HG02759 (cell line): ENCODE measurements at regions not wholly inside any gene's neighbourhood (a gene's known extent, or its start where the extent isn't known, plus 50 kb on each side); places are given as distances from the start of the nearest gene placed in this dataset.
"Not testable (repeated sequence)": the region's sequence is repeated elsewhere in the genome, so short reads cannot be mapped to it uniquely, and the experiment has no call there.

Source experiments
- ATAC-seq: cut with Tn5 transposase; IDR thresholded peaks from one replicate; pipeline ENCODE4 v1.9.1; 2021; ENCODE audit warnings: mild to moderate bottlenecking, moderate library complexity; ENCODE audit not compliant: unreplicated experiment

GRCh38 chr3:40745381-40746106, 220.8 kb downstream of the ZNF621 start:
- no peak for ATAC-seq

DNA sequence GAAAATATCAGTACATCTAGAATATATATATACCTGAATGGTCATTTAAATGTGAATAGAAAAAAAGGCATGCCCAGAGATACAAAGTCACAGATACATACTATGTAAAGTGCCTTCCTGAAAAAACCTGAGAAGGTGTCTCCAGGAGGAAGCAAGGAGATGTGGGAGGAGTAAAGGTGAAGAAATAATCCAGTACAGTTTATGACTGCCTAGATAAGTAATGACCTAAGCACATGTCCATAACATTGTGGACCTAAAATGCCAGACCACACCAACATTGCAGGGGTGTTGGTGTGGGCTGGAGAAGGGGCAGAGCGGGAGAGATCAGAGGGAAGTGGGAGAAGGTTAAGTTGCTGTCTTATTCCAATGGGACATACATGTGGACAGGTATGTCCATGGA, 226.9 kb downstream of the ZNF621 start:
- no peak for ATAC-seq

DNA sequence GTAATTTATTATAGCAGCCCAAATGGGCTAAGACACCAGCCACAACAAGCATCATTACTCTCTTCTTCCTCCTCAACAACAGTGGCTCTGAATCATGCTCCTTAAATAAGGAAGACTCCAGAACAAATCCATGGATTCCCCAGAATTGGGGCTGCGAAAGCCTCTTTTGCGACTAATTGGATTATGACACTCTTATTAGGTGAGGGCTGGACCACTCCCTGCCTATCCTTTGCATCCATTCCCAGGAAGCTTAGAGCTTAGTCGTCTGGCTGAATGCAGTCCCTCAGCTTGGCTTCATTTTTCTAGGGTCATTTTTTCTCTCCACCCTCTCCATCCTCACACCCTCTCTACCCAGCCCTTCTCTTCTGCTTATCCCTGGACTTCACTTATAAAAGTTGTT, 227.7 kb downstream of the ZNF621 start:
- ATAC-seq, result no peak

- no peak for ATAC-seq
These were observed 228.6 kb downstream of the ZNF621 start for GRCh38 chr3:40753291-40753770.

GRCh38 chr3:40753951-40754350, 229.2 kb downstream of the ZNF621 start:
- no peak for ATAC-seq

DNA sequence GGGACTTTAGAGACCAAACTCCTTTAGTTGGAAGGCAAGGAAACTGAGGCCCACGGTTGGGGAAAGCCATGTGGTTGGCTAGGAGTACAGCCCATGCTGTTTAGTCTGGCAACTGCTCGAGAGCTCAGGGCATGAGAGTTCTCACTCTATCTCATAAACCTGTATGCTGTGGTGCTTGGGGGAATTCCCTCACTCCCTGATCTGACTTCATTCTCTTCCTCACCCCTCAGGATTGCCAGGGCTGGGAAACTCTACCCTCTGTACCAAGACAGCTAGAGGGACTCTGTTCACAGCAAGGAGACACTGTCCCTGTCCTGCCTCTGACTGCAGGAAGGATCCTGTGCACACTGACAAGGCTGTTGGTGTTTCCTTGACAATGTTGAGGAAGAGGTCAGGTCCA, 230.2 kb downstream of the ZNF621 start:
- no peak for ATAC-seq

DNA sequence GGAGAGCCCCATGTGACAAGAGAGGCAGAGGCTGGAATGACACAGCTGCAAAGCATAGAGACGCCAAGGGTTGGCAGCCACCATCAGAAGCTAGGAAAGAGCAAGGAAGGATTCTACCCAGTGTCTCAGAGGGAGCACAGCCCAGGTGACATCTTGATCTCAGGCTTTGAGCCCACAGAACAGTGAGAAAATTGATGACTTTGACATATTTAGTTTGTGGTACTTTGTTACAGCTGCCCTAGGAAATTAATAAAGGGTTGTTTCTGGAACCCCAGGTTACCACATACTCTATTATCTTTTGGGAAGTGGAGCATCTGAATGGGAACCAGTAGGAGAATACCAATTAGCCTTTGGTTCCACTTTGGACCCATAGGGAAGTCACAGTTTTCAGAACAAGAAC, 231.7 kb downstream of the ZNF621 start:
- no peak for ATAC-seq

GRCh38 chr3:40762771-40763170, 238.0 kb downstream of the ZNF621 start:
- ATAC-seq, result not testable (repeated sequence)

- no peak for ATAC-seq
These were observed 239.0 kb downstream of the ZNF621 start for GRCh38 chr3:40763807-40764206.

DNA sequence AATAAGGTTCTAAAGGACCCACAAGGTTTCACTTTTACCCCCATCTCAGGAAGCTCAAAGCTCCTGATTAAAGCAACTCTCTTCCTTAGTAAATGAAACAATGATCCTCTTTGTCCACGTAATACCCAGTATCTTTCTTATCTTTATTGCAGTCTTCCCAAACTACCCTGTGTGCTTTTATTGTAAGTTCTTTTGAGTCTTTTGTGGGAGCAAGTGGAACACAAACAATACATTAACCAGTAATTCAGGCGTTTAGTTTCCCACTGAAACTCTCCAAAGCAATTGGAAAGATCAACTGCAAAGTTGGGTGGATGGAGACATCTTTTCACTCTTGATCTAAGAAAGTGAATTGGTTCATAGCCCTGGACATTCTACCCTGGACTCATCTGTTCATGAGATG, 240.0 kb downstream of the ZNF621 start:
- no peak for ATAC-seq

GRCh38 chr3:40765884-40766283, 241.1 kb downstream of the ZNF621 start:
- peak; percentile 86 for ATAC-seq

- ATAC-seq, result peak; percentile 43
These were observed 241.6 kb downstream of the ZNF621 start for GRCh38 chr3:40766396-40766795.

- ATAC-seq, result no peak
These were observed 243.3 kb downstream of the ZNF621 start for GRCh38 chr3:40768046-40768445.

GRCh38 chr3:40768536-40768935, 243.8 kb downstream of the ZNF621 start:
- ATAC-seq, result no peak

- no peak for ATAC-seq
These were observed 245.3 kb downstream of the ZNF621 start for GRCh38 chr3:40770061-40770460.

- ATAC-seq, result no peak
These were observed 246.4 kb downstream of the ZNF621 start for GRCh38 chr3:40771112-40771511.

- no peak for ATAC-seq
These were observed 254.3 kb downstream of the ZNF621 start for GRCh38 chr3:40779039-40779438.

GRCh38 chr3:40780291-40780924, 255.6 kb downstream of the ZNF621 start:
- no peak for ATAC-seq

DNA sequence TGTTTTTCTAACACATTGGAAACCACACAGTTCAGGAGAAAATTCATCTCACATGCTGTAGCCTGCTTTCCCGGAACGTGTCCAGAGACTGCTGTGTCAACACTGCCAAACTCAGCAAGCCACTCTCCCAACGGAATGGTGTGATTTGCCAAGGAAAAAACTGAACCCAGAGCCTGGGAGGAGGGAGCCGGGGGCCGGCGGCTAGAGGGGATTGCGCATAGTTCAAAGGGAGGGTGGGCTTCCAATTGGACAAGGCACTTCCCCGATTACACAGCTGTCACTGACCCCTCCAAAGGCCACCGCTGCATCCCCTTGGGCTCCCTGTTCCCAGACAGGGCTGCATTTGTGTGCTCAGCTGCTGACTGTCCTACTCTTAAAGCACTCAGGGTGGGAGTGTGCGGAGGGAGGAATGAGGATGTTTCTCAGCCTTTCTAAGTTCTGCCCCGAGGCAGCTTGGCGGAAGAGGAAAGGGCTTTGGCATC, 256.2 kb downstream of the ZNF621 start:
- ATAC-seq, result no peak

DNA sequence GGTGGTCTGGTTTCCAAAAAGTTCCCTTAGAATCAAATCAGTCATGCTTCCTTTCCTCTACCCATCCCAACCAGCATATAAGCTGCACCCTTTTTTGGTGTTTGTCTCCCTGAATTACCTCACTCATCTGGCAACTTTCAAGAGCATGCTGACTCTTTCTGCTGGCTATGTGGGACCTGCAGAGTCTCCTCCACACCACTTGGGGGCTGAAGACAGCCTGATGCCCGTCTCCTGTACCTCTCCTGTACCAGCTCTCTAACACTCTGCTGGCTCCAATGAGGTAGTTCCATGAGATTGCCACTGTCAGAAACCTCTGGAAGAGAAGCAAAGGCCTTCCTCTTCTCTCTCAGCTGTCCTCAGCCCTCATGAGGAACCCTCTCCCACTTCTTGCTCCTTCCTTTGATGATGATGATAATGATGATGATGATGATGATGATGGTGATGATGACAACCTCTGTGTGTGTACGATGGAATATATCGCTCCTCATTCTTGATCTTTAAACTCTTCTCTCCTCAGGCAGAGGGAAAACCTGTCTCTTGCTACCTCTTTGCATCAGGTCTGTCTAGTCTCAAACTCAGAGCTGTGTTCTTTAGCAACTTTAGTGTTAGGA, 257.5 kb downstream of the ZNF621 start:
- ATAC-seq, result peak; percentile 48

DNA sequence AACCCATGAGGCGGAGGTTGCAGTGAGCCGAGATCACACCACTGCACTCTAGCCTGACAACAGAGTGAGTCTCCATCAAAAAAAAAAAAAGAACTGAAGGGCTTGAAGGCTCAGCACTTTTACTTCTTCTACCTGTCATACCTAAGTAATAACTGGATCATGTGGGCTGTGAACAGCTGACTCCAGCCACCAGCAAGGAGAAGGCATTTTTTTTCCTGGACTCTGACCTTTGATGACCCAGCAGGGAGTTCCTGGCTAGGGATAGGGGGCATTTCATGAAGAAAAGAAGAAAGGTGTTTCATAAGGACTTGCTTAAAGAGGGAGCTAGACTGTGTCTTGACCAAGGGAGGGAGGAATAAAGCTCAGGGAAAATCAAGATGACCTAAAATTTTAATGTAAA, 266.0 kb downstream of the ZNF621 start:
- no peak for ATAC-seq

GRCh38 chr3:40793730-40794129, 269.0 kb downstream of the ZNF621 start:
- ATAC-seq, result no peak
